ENCODE measurements at regions not wholly inside any gene's neighbourhood (a gene's known extent, or its start where the extent isn't known, plus 50 kb on each side); places are given as distances from the start of the nearest gene placed in this dataset.
A peak's percentile ranks its signal among the peaks of the same experiment; 100 is the strongest.

DNA sequence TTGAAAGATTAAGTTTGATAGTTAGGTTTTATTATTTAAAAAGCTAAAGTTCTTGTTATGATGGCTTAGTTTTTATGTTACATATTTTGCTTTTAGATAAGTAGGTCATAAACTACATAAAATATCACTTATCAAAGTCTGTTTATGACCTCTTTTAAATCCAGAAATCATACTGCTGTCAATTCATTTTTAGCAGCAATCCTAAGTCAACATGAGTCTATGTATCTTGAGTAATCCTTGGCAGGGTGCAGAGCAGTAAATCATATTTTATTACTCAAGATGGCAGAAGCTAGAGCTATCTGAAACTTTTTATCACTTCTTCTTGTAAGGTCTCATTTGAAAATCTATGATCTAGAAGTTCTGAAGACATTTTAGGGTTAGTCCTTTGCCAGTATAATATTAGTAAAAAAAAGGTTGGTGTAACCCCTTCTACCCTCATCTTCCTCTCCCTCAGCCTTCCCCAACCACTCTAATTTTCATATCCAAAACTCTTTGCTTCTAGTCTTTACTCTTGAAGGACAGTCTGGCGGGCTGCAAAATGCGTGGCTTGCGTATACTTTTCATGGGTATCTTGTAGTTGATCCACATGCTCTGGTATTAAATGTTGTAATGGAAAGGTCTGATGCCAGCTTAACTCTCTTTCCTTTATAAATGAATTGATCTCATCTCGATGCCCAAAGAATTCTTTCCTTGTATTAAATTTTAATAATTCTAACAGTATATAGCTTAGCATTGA is 134.0 kb upstream of the THRB start (continued):
- peak; percentile 96 for TF ChIP-seq MEIS2 (IDR thresholded peaks at IDR 0.05; ENCODE audit: partially characterized antibody)
- no peak for TF ChIP-seq LARP7 (IDR thresholded peaks at IDR 0.05)
- TF ChIP-seq ZNF609 (CRISPR knock-in tag; IDR thresholded peaks at IDR 0.05; ENCODE audit: borderline replicate concordance): no peak
- no peak for TF ChIP-seq TRIM28 (IDR thresholded peaks at IDR 0.05)
- no peak for TF ChIP-seq CLOCK (CRISPR knock-in tag; IDR thresholded peaks at IDR 0.05; ENCODE audit: borderline replicate concordance)
- TF ChIP-seq ZNF217 (CRISPR knock-in tag; IDR thresholded peaks at IDR 0.05): no peak
- TF ChIP-seq CC2D1A (IDR thresholded peaks at IDR 0.05): no peak
- TF ChIP-seq RBFOX2 (IDR thresholded peaks at IDR 0.05; ENCODE audit: low read depth, low read length): no peak
- no peak for TF ChIP-seq KDM4B (IDR thresholded peaks at IDR 0.05; ENCODE audit: borderline replicate concordance in 2 of 2, low read depth in 1 of 2)
- no peak for TF ChIP-seq HNRNPUL1 (IDR thresholded peaks at IDR 0.05; ENCODE audit: low read length)
- TF ChIP-seq TRIM24 (IDR thresholded peaks at IDR 0.05): no peak
- TF ChIP-seq RNF2 (IDR thresholded peaks at IDR 0.05): no peak
- TF ChIP-seq, protein P1, sequence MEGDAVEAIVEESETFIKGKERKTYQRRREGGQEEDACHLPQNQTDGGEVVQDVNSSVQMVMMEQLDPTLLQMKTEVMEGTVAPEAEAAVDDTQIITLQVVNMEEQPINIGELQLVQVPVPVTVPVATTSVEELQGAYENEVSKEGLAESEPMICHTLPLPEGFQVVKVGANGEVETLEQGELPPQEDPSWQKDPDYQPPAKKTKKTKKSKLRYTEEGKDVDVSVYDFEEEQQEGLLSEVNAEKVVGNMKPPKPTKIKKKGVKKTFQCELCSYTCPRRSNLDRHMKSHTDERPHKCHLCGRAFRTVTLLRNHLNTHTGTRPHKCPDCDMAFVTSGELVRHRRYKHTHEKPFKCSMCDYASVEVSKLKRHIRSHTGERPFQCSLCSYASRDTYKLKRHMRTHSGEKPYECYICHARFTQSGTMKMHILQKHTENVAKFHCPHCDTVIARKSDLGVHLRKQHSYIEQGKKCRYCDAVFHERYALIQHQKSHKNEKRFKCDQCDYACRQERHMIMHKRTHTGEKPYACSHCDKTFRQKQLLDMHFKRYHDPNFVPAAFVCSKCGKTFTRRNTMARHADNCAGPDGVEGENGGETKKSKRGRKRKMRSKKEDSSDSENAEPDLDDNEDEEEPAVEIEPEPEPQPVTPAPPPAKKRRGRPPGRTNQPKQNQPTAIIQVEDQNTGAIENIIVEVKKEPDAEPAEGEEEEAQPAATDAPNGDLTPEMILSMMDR (IDR thresholded peaks at IDR 0.05 in 2 of 3, conservative IDR thresholded peaks at IDR 0.05 in 1 of 3; ENCODE audit: insufficient read depth in 2 of 3, low read depth in 1 of 3, low read length in 3 of 3): no peak
- TF ChIP-seq WHSC1 (IDR thresholded peaks at IDR 0.05; ENCODE audit: low read length): no peak
- TF ChIP-seq CEBPB (tag; IDR thresholded peaks at IDR 0.05): peak; percentile 50
- no peak for TF ChIP-seq ZNF445 (CRISPR knock-in tag; IDR thresholded peaks at IDR 0.05; ENCODE audit: low read depth)
- TF ChIP-seq FOXA3 (CRISPR knock-in tag; conservative IDR thresholded peaks at IDR 0.05 in 1 of 2, IDR thresholded peaks at IDR 0.05 in 1 of 2): peak in 1 of 2 experiments; percentile 93; a peak in 2 of 4 replicates
- TF ChIP-seq SPI1 (IDR thresholded peaks at IDR 0.05; ENCODE audit: borderline replicate concordance, low read depth, low read length): no peak
- TF ChIP-seq, protein P2, sequence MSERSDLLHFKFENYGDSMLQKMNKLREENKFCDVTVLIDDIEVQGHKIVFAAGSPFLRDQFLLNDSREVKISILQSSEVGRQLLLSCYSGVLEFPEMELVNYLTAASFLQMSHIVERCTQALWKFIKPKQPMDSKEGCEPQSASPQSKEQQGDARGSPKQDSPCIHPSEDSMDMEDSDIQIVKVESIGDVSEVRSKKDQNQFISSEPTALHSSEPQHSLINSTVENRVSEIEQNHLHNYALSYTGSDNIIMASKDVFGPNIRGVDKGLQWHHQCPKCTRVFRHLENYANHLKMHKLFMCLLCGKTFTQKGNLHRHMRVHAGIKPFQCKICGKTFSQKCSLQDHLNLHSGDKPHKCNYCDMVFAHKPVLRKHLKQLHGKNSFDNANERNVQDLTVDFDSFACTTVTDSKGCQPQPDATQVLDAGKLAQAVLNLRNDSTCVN (CRISPR knock-in tag; IDR thresholded peaks at IDR 0.05): no peak

All from K562 (cell line).